ENCODE measurements at regions not wholly inside any gene's neighbourhood (a gene's known extent, or its start where the extent isn't known, plus 50 kb on each side); places are given as distances from the start of the nearest gene placed in this dataset.

DNA sequence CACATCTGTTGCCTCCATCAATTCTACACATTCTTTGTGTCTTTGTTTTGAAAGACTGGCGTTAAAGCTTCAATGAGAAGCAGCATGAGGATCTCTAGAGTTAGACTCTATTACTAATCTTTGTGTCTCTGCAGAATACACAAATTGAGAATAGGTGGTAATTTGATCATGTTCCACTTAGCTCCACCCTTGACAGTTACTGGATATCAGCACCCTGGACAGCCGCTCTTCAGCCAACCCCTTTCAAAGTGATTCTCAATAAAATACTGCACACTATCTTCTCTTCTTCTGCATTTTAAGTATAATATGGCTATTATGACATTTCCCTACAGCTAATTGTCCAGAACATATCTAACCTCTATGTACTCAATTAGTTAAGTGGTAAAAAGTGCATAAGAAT lies 54.3 kb upstream of the CNR1 start:
- Histone ChIP-seq H3K4me1 (no peaks in the 10 kb centered on the region), H3K27me3 (no peaks in the 10 kb centered on the region), H3K27ac (no peak overlapping the region), H3K9me3 (no peaks in the 10 kb centered on the region), H3K4me3 (no peak overlapping the region), H3K36me3 (no peaks in the 10 kb centered on the region)
- ATAC-seq (no peak), DNase-seq (no peak)
- WGBS (ENCODE audit: insufficient coverage, low coverage, low lambda C conversion rate, missing lambda C conversion rate): 59% methylated on average over 2 of the region's 2 CpGs
- intact Hi-C loops (cut with DNase I): no loop called here
- TF ChIP-seq POLR2A (IDR thresholded peaks at IDR 0.05): no peak
- TF ChIP-seq, protein P1, sequence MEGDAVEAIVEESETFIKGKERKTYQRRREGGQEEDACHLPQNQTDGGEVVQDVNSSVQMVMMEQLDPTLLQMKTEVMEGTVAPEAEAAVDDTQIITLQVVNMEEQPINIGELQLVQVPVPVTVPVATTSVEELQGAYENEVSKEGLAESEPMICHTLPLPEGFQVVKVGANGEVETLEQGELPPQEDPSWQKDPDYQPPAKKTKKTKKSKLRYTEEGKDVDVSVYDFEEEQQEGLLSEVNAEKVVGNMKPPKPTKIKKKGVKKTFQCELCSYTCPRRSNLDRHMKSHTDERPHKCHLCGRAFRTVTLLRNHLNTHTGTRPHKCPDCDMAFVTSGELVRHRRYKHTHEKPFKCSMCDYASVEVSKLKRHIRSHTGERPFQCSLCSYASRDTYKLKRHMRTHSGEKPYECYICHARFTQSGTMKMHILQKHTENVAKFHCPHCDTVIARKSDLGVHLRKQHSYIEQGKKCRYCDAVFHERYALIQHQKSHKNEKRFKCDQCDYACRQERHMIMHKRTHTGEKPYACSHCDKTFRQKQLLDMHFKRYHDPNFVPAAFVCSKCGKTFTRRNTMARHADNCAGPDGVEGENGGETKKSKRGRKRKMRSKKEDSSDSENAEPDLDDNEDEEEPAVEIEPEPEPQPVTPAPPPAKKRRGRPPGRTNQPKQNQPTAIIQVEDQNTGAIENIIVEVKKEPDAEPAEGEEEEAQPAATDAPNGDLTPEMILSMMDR (IDR thresholded peaks at IDR 0.05): no peak

DNA sequence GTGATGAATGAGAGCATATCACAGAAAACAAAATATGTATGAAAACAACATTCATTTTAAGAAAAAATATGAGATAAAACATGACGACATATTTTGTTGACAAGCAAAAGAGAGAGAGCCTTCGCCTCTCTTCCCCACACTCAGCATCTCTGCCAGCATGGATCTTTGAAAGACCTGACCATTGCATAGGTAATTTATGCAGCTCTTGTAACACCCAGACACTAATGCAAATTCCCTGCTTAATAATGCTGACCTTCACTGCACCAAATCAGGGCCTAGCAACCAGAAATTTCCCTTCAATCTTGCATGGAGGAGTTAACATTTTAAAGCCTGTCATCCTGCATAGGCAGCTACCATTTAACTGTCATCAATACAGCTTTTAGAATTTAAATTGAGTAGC lies 50.0 kb upstream of the CNR1 start:
- H3K9me3 ChIP-seq: no peaks in the 10 kb centered on the region
- DNase-seq: no peak
- WGBS (ENCODE audit: insufficient coverage, low coverage, low lambda C conversion rate, missing lambda C conversion rate): 58% methylated on average over 2 of the region's 2 CpGs
- H3K4me1 ChIP-seq: no peaks in the 10 kb centered on the region
- no peaks in the 10 kb centered on the region for H3K27me3 ChIP-seq
- no peaks in the 10 kb centered on the region for H3K36me3 ChIP-seq
- intact Hi-C loops (cut with DNase I): no loop called here
- H3K4me3 ChIP-seq: no peak overlapping the region
- TF ChIP-seq POLR2A (IDR thresholded peaks at IDR 0.05): no peak
- H3K27ac ChIP-seq: no peak overlapping the region
- no peak for ATAC-seq

All from right lobe of liver (tissue), 6 donors.